PC-9 (cell line): ENCODE measurements at regions not wholly inside any gene's neighbourhood (a gene's known extent, or its start where the extent isn't known, plus 50 kb on each side); places are given as distances from the start of the nearest gene placed in this dataset.

Source experiments
- BruUV-seq: library from RNA; stranded (reverse); fragments of 400-500 nt; replicated peaks from 2 replicates; lab custom pipeline; 2021; lab: Mats Ljungman, UMichigan
- CTCF ChIA-PET: fragments of 300-600 bp; sonication (Branson Sonifier 250); formaldehyde crosslinking; loops from one replicate; lab custom pipeline; 2022; ENCODE audit warnings: antibody characterized with exemption; lab: Charles Lee
- POLR2A ChIA-PET: fragments of 300-600 bp; sonication (Branson Sonifier 250); formaldehyde crosslinking; loops from one replicate; lab custom pipeline; 2022; ENCODE audit warnings: antibody characterized with exemption; ENCODE audit not compliant: unreplicated experiment; lab: Charles Lee
- DNase-seq, 2 experiments: peaks; one replicate each; pipeline versions ENCODE4 v3.0.0 to v3.0.0-alpha.2; 2015 to 2022; ENCODE audit warnings: mixed read lengths in 1 of 2
- H2AFZ ChIP-seq: fragments of 200-600 bp; sonication (generic); 2 replicates; pipeline ENCODE4 v1.8.1; 2017; ENCODE audit warnings: antibody characterized with exemption
- H3F3A ChIP-seq: fragments of 200-600 bp; sonication (generic); 2 replicates; pipeline ENCODE4 v1.8.1; 2017; ENCODE audit warnings: antibody characterized with exemption, mild to moderate bottlenecking, low read depth; ENCODE audit not compliant: insufficient read depth
- H3K27ac ChIP-seq: fragments of 200-600 bp; sonication (generic); 2 replicates; pipeline ENCODE4 v1.6.1; 2016; ENCODE audit warnings: mixed run types
- H3K27me3 ChIP-seq: fragments of 200-600 bp; sonication (generic); 2 replicates; pipeline ENCODE4 v1.6.1; 2016; ENCODE audit warnings: low read depth, mixed run types; ENCODE audit not compliant: insufficient read depth
- H3K36me3 ChIP-seq: fragments of 200-600 bp; sonication (generic); 2 replicates; pipeline ENCODE4 v1.6.1; 2016; ENCODE audit warnings: low read depth, mixed run types
- H3K4me1 ChIP-seq: fragments of 200-600 bp; sonication (generic); replicated peaks from 2 replicates; pipeline ENCODE4 v1.6.1; 2016; ENCODE audit warnings: mixed run types; ENCODE audit not compliant: insufficient read depth
- H3K4me2 ChIP-seq: fragments of 200-600 bp; sonication (generic); 2 replicates; pipeline ENCODE4 v1.6.1; 2017; ENCODE audit warnings: mixed run types
- H3K4me3 ChIP-seq: fragments of 200-600 bp; sonication (generic); 2 replicates; pipeline ENCODE4 v1.6.1; 2016; ENCODE audit warnings: mixed run types
- H3K79me2 ChIP-seq: fragments of 200-600 bp; sonication (generic); 2 replicates; pipeline ENCODE4 v1.6.1; 2017; ENCODE audit warnings: low read depth, mixed run types
- H3K9me2 ChIP-seq: fragments of 200-600 bp; sonication (generic); 2 replicates; pipeline ENCODE4 v1.8.1; 2017; ENCODE audit warnings: mild to moderate bottlenecking; ENCODE audit not compliant: insufficient read depth
- H3K9me3 ChIP-seq: fragments of 200-600 bp; sonication (generic); 2 replicates; pipeline ENCODE4 v1.8.1; 2016; ENCODE audit warnings: low read depth; ENCODE audit not compliant: insufficient read depth
- H4K20me1 ChIP-seq: fragments of 200-600 bp; sonication (generic); 2 replicates; pipeline ENCODE4 v1.8.1; 2017; ENCODE audit not compliant: insufficient read depth
- CTCF ChIP-seq: fragments of 200-600 bp; sonication (generic); conservative IDR thresholded peaks from 2 replicates; pipeline ENCODE4 v1.6.1; 2017; ENCODE audit warnings: mixed run types, antibody characterized with exemption, mild to moderate bottlenecking, moderate library complexity
- EZH2 ChIP-seq: fragments of 200-600 bp; sonication (generic); IDR thresholded peaks from 2 replicates; pipeline ENCODE4 v1.8.0; 2017; ENCODE audit warnings: antibody characterized with exemption, low read depth
- intact Hi-C: fragments of 100-400 bp; cut with micrococcal nuclease; formaldehyde crosslinking; loops from one replicate; pipeline ENCODE4 v1.10.0; 2022; ENCODE audit not compliant: unreplicated experiment

GRCh38 chr1:191343816-191344215 is 814.4 kb upstream of the RGS18 start:
- no peak overlapping the region for H3K27ac ChIP-seq
- H3K36me3 ChIP-seq = no peaks in the 10 kb centered on the region
- H4K20me1 ChIP-seq = no peaks in the 10 kb centered on the region
- TF ChIP-seq CTCF = no peak
- no peak for TF ChIP-seq EZH2
- H3K9me2 ChIP-seq = no peaks in the 10 kb centered on the region
- 0 out of 2 replicates have a peak, but pooled peaks cover 3% of the 10 kb centered on the region for H3K4me1 ChIP-seq
- no peak overlapping the region for H3K4me3 ChIP-seq
- H3K9me3 ChIP-seq = no peaks in the 10 kb centered on the region
- H3K79me2 ChIP-seq = no peaks in the 10 kb centered on the region
- intact Hi-C loops = no loop called here
- POLR2A ChIA-PET = interaction anchor here (0.5 kb wide), 1 partner anchor 33 kb away, joined by 3 read pairs; no protein-coding TSS in a partner anchor
- BruUV-seq = no TSS peak
- H3K27me3 ChIP-seq = no peaks in the 10 kb centered on the region
- no peak for DNase-seq
- CTCF ChIA-PET = no interaction called here
- H3F3A ChIP-seq = no peaks in the 10 kb centered on the region
- no peak overlapping the region for H3K4me2 ChIP-seq
- no peak overlapping the region for H2AFZ ChIP-seq

GRCh38 chr1:191346381-191346780 is 811.9 kb upstream of the RGS18 start:
- TF ChIP-seq CTCF = no peak
- no peak for TF ChIP-seq EZH2
- POLR2A ChIA-PET = no interaction called here
- H3F3A ChIP-seq = no peaks in the 10 kb centered on the region
- H3K9me3 ChIP-seq = no peaks in the 10 kb centered on the region
- no TSS peak for BruUV-seq
- H3K9me2 ChIP-seq = no peaks in the 10 kb centered on the region
- H3K4me3 ChIP-seq = no peak overlapping the region
- H2AFZ ChIP-seq = no peak overlapping the region
- no peaks in the 10 kb centered on the region for H3K27me3 ChIP-seq
- no peaks in the 10 kb centered on the region for H4K20me1 ChIP-seq
- no peaks in the 10 kb centered on the region for H3K36me3 ChIP-seq
- CTCF ChIA-PET = no interaction called here
- no peak for DNase-seq
- 0 out of 2 replicates have a peak, but pooled peaks cover 3% of the 10 kb centered on the region for H3K4me1 ChIP-seq
- H3K79me2 ChIP-seq = no peaks in the 10 kb centered on the region
- no peak overlapping the region for H3K4me2 ChIP-seq
- no peak overlapping the region for H3K27ac ChIP-seq
- intact Hi-C loops = no loop called here

- Histone ChIP-seq H3K4me2 (no peak overlapping the region), H3K9me3 (no peaks in the 10 kb centered on the region), H3K36me3 (no peaks in the 10 kb centered on the region), H3K79me2 (no peaks in the 10 kb centered on the region), H3K4me1 (0 out of 2 replicates have a peak, but pooled peaks cover 3% of the 10 kb centered on the region), H3F3A (no peaks in the 10 kb centered on the region), H3K27ac (no peak overlapping the region), H2AFZ (no peak overlapping the region), H4K20me1 (no peaks in the 10 kb centered on the region), H3K27me3 (no peaks in the 10 kb centered on the region), H3K4me3 (no peak overlapping the region), H3K9me2 (no peaks in the 10 kb centered on the region)
- ChIA-PET CTCF (no interaction called here), POLR2A (no interaction called here)
- BruUV-seq = no TSS peak
- DNase-seq = no peak
- TF ChIP-seq EZH2 (no peak), CTCF (no peak)
- intact Hi-C loops = no loop called here
These were observed 809.9 kb upstream of the RGS18 start for GRCh38 chr1:191348328-191348727.
